HG02610 (cell line): ENCODE measurements at regions not wholly inside any gene's neighbourhood (a gene's known extent, or its start where the extent isn't known, plus 50 kb on each side); places are given as distances from the start of the nearest gene placed in this dataset.
"Not testable (repeated sequence)": the region's sequence is repeated elsewhere in the genome, so short reads cannot be mapped to it uniquely, and the experiment has no call there.

Experiments
- ATAC-seq: cut with Tn5 transposase; IDR thresholded peaks from one replicate; pipeline ENCODE4 v1.9.1; 2021; ENCODE audit warnings: mild to moderate bottlenecking, moderate library complexity; ENCODE audit not compliant: unreplicated experiment

GRCh38 chr9:71632776-71633175 lies 135.5 kb downstream of the CEMIP2 start:
- ATAC-seq: no peak

- ATAC-seq: no peak
Observed at GRCh38 chr9:71630377-71630995, 137.8 kb downstream of the CEMIP2 start.

DNA sequence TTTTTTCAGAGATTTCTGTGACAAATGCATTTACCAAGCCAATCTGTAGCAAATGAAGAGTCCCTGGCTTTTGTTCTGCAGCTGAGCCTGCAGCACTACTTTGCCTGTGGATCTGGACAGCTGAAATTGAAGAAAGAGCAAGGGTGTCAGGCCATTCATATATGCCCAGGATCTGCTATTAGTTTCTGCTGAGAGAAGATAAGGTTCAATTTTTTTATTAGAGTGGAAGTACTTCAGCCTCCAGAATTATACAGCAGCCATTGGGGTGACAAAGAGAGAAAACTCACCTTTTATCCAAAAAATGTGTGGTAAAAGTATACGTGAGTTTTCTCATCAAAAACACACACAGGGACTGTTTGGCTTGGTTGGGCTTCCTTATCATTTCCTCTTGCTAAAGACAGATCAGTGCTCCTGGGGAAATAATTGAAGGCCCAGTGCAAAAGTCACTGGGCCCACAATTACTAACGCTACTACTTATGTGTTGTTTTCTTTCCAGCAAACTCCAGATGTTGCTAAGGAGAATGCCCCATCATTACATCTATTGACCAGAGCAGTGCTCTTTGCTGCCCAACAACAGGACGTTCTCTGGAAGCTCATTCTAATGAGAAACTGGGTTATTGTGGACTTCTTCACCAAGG lies 138.6 kb downstream of the CEMIP2 start:
- no peak for ATAC-seq

DNA sequence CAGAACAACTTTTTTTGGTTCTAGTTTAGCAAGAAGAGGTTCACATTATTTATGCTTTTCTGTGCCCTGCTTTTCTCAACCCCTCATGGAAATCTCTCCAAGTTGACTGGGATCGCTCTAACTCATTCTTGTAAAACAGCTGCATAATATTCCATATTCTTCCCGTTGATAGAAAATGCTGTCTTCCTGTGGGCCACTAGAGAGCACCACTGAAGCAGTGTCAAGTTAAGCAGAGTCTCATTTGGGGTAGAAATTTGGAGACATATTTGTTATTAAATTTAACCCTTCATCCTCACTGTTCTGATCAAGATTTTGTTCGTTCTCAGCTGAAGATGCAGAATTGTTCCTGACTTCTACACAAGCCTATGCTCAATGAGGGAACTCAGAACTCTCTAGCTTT lies 140.1 kb downstream of the CEMIP2 start:
- ATAC-seq: no peak

- ATAC-seq: no peak
Observed at GRCh38 chr9:71627537-71627936, 140.8 kb downstream of the CEMIP2 start.

DNA sequence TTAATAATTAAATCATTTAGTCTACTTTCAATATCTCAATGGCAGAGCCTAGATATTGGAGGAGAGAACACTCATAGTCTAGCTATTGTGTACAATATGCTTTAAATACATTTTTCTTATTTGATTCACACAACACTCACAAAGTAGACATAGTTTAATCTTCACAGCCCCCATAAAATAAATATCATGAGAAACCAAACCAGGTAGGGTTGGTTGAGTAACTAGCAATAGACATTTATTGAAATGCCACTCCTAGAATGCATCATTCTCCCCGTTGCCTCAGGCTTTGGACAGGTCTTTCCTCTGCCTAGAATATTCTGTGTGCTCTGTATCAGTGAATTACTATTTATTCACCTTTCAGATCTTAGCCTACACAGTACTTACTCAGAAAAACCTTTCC lies 141.9 kb downstream of the CEMIP2 start:
- no peak for ATAC-seq

DNA sequence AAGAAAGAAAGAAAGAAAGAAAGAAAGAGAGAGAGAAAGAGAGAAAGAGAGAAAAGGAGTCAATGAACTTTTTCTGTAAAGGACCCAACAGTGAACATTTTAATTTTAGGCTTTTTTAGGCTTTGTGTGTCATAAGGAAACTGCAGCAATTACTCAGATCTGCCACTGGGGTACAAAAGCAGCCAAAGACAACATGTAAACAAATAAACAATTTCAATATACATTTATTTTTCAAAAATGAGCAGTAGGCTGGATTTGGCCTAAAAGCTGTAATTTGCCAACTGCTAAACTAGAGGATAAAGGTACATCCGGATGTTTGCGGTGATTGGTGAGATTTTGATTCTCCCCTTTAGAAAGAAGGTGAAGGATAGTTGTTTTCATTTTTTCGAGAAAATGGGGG lies 143.6 kb downstream of the CEMIP2 start:
- ATAC-seq: no peak

GRCh38 chr9:71620746-71621145 lies 147.6 kb downstream of the CEMIP2 start:
- no peak for ATAC-seq

- no peak for ATAC-seq
Observed at GRCh38 chr9:71620331-71620730, 148.0 kb downstream of the CEMIP2 start.

DNA sequence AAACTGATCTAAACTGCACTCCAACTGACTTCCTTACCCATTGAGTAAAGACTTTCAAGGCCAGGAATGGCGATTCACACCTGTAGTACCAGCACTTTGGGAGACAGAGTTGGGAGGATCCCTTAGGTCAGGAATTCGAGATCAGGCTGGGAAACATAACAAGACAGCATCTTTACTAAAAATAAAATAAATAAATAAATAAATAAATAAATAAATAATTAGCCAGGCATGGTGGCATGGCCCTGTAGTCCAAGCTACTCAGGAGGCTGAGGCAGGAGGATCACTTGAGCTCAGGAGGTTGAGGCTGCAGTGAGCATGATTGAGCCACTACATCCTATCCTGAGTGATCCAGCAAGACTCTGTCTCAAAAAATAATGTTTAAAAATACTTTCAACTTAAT lies 148.4 kb downstream of the CEMIP2 start:
- no peak for ATAC-seq

GRCh38 chr9:71614409-71615010 lies 153.8 kb downstream of the CEMIP2 start:
- no peak for ATAC-seq

- no peak for ATAC-seq
Observed at GRCh38 chr9:71612889-71613288, 155.4 kb downstream of the CEMIP2 start.

DNA sequence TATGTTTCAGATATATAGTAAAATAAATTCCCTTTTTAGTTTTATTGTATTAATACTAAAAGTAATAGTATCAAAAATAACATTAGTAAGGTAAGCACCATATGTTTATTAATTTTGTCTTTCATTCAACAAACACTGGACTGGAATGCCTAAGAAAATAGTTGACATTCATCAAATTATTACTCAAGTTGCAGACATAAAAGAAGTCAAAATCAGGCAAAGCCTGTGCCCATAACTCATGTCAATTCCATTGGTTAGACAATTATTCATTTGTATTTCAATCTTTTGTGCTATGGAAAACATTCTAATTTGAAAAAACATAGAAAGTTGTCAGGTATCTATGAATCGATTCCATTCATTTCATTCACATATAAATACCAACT lies 158.9 kb downstream of the CEMIP2 start:
- ATAC-seq: no peak

DNA sequence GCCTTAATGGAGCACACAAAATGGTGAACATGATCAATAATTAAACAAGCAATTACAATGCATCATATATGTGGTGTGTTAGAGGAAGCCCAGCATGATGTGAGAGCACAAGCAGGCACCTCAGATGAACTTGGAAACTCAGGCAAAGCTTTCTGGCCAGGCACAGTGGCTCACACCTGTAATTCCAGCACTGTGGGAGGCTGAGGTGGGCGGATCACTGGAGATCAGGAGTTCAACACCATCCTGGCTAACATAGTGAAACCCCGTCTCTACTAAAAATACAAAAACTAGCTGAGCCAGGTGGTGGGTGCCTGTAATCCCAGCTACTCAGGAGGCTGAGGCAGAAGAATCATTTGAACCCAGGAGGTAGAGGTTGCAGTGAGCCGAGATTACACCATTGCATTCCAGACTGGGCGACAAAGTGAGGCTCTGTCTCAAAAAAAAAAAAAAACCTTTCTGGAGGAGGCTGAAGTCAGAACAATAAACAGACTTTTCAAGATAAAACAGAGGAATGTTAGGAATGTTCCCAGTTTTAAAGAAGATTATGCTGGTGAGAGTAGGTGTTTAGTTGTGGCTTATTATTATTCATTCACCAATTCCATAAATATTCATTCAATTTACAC lies 159.4 kb downstream of the CEMIP2 start:
- ATAC-seq: no peak

DNA sequence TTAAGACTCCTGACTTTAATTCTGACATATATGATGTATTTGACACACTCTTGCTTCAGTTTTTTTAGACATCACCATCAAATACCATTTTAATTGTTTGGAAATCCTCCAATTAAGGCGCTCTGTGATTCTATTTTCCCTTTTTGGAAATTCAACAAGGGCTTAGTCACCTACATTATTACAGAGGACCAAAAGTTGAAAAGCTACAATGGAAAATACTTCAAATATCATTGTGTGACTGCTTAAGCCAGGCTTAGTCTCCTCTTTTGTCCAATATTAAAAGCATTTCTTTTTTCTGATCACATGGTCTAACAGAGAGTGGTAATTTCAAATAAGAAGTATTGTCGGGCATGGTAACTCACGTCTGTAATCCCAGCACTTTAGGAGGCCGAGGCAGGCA lies 160.3 kb downstream of the CEMIP2 start:
- no peak for ATAC-seq

DNA sequence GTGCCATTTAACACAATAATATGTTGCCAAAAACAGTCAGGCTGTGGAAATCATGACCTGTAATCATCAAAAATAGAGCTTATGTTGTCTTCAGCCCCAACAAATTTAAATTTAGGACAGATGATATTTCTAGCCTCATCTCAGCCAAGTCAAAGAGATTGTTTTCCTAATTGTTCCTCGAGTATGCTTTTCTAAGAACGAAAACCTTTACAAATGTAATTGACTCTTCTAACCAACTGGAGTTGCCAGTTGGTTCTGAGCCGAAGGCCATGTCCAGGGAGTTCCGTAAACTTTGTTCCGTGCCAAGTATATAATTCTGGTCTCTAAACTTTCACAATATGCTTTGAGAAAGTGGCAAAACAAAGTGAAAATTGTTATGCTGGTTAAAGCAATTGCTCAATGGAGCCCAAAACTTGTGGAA lies 160.8 kb downstream of the CEMIP2 start:
- ATAC-seq: no peak

DNA sequence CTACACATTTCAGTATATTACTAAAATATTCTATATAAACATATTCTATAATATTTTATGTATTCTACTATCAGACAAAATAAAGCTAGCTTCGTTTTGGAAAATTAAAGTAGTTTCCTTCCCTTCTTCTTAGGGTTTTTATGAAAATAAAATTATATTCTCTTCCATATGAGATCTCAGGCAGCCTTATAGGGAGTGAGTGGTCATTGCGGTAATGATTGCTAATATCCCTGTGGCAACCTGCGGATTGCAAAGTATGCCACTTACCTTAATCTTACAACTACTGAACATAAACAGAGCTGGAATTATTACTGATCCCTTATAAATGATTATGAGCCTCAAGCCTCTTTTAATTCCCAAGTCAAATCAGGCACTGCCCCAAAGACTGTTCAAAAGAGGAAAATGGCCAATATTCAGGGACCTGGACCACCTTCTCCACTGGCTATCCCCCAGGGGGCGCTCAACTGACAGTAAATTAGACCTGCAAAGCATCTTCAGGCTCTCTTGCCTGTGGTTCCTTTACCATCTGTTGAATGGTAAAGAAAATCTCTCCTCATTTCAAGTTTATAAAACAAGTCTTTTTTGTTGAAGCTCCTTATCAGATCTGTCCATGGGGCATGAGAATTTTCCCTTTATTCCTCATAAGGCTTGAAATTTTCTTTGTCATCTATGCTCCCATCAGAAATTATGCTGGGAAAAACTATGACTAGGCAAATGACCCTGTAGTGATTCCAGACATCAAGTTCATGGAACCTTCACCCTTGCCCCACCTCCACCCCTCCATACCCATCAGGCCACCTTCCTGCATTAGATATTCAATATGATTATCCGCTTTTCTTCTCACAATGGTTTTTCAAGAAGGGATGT lies 163.9 kb downstream of the CEMIP2 start:
- ATAC-seq: peak; percentile 90

DNA sequence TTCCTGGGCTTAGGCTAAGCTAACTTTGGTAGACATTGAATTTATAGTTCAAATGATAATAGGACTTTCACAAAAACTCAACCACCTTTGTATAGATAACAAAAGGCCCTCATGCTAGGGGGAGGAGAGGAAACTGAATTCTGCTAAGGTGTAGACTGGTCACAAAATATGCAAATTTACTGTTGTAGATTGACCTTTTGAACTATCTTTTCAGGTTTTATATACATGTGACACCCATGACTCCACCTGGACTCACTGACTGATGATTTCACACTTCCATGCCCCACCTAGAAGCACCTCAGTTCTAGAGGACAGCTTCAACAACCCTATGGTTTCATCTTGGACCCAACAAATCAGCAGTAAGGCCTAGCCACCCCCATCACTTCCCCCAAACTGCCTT lies 165.7 kb downstream of the CEMIP2 start:
- no peak for ATAC-seq

DNA sequence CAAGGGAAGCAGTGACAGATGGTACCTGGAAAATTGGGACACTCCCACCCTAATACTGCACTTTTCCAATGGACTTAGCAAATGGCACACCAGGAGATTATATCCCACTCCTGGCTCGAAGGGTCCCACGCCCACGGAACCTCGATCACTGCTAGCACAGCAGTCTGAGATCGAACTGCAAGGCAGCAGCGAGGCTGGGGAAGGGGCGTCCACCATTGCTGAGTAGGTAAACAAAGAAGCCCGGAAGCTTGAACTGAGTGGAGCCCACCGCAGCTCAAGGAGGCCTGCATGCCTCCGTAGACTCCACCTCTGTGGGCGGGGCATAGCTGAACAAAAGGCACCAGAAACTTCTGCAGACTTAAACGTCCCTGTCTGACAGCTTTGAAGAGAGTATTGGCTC lies 172.6 kb downstream of the CEMIP2 start:
- ATAC-seq: not testable (repeated sequence)

- ATAC-seq: no peak
Observed at GRCh38 chr9:71594541-71594940, 173.8 kb downstream of the CEMIP2 start.

GRCh38 chr9:71592400-71592799 lies 175.9 kb downstream of the CEMIP2 start:
- no peak for ATAC-seq
